DOHH2 (cell line): ENCODE measurements at regions not wholly inside any gene's neighbourhood (a gene's known extent, or its start where the extent isn't known, plus 50 kb on each side); places are given as distances from the start of the nearest gene placed in this dataset.

ENCODE experiments used
- H3F3A ChIP-seq: fragments of 200-600 bp; sonication (generic), shearing (Covaris generic); 2 replicates; pipeline ENCODE4 v1.6.0; 2016; ENCODE audit warnings: antibody characterized with exemption, mild to moderate bottlenecking; ENCODE audit not compliant: control insufficient read depth, insufficient read depth
- H3K27ac ChIP-seq: fragments of 200-600 bp; sonication (generic); 2 replicates; pipeline ENCODE4 v1.5.1; 2014; ENCODE audit warnings: low read depth, mild to moderate bottlenecking, low read length, moderate library complexity
- H3K27me3 ChIP-seq: fragments of 200-600 bp; sonication (generic); 2 replicates; pipeline ENCODE4 v1.6.1; 2014; ENCODE audit warnings: mild to moderate bottlenecking, low read length, mixed read lengths; ENCODE audit not compliant: control insufficient read depth
- H3K36me3 ChIP-seq: fragments of 200-600 bp; sonication (generic); 2 replicates; pipeline ENCODE4 v1.6.1; 2014; ENCODE audit warnings: mild to moderate bottlenecking, low read length, moderate library complexity, mixed read lengths; ENCODE audit not compliant: control insufficient read depth
- H3K4me1 ChIP-seq: fragments of 200-600 bp; sonication (generic); 2 replicates; pipeline ENCODE4 v1.6.1; 2014; ENCODE audit warnings: mild to moderate bottlenecking, low read length, mixed read lengths; ENCODE audit not compliant: control insufficient read depth
- H3K4me2 ChIP-seq: fragments of 200-600 bp; sonication (generic); 2 replicates; pipeline ENCODE4 v1.6.0; 2014; ENCODE audit warnings: mild to moderate bottlenecking, low read length, moderate library complexity
- H3K4me3 ChIP-seq: fragments of 200-600 bp; sonication (generic); 2 replicates; pipeline ENCODE4 v1.5.1; 2014; ENCODE audit warnings: mild to moderate bottlenecking, low read length, mixed read lengths
- H3K79me2 ChIP-seq: fragments of 200-600 bp; sonication (generic); 2 replicates; pipeline ENCODE4 v1.6.1; 2014; ENCODE audit warnings: mild to moderate bottlenecking, low read length, mixed read lengths; ENCODE audit not compliant: control insufficient read depth
- H3K9me2 ChIP-seq: fragments of 200-600 bp; sonication (generic); replicated peaks from 2 replicates; pipeline ENCODE4 v1.6.1; 2014; ENCODE audit warnings: mild to moderate bottlenecking, low read length, mixed read lengths; ENCODE audit not compliant: control insufficient read depth
- H3K9me3 ChIP-seq: fragments of 200-600 bp; sonication (generic); 2 replicates; pipeline ENCODE4 v1.6.1; 2014; ENCODE audit warnings: antibody characterized with exemption, low read length, mixed read lengths; ENCODE audit not compliant: control insufficient read depth, insufficient read depth
- H4K20me1 ChIP-seq: fragments of 200-600 bp; sonication (generic); 2 replicates; pipeline ENCODE4 v1.6.0; 2014; ENCODE audit warnings: low read depth, mild to moderate bottlenecking, antibody characterized with exemption, low read length, moderate library complexity; ENCODE audit not compliant: control insufficient read depth, insufficient read depth
- EZH2phosphoT487 ChIP-seq: fragments of 200-600 bp; sonication (generic); IDR thresholded peaks from 2 replicates; pipeline ENCODE4 v1.6.1; 2017; ENCODE audit warnings: borderline replicate concordance, mild to moderate bottlenecking, antibody characterized with exemption, low read length, moderate library complexity, mixed read lengths
- TF ChIP-seq, protein P1 (sequence below): fragments of 200-600 bp; sonication (generic); IDR thresholded peaks from one replicate; pipeline ENCODE4 v1.5.1; 2014; ENCODE audit warnings: antibody characterized with exemption, mild to moderate bottlenecking, low read depth, low read length; ENCODE audit not compliant: poor library complexity, severe bottlenecking

DNA sequence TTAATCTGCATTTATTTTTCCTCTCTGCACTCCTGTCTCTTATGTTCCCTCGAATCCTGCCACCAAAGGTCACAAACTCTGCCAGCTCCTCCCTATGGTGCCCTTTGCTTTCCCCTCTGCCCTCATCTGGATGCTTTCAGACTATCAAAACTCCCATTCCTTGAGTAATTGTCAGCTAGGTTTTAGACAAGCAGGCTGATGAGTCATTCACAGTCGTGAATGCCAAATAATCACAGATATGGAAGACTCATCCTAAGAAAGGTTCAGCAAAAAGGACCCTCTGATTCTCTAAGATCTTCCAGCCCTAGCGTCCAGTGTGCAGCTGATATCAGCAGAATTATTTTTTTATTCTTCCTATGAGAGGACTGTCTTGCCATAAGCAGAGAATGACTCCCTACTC lies 104.5 kb upstream of the NUDT12 start:
- Histone ChIP-seq H3K4me1 (no peaks in the 10 kb centered on the region), H3K27me3 (no peaks in the 10 kb centered on the region), H3K4me3 (no peak overlapping the region), H3K79me2 (no peaks in the 10 kb centered on the region), H3K9me3 (no peaks in the 10 kb centered on the region), H3F3A (no peaks in the 10 kb centered on the region), H3K9me2 (no peaks in the 10 kb centered on the region), H3K4me2 (no peak overlapping the region), H3K36me3 (no peaks in the 10 kb centered on the region), H4K20me1 (no peaks in the 10 kb centered on the region), H3K27ac (no peak overlapping the region)
- TF ChIP-seq, protein P1, sequence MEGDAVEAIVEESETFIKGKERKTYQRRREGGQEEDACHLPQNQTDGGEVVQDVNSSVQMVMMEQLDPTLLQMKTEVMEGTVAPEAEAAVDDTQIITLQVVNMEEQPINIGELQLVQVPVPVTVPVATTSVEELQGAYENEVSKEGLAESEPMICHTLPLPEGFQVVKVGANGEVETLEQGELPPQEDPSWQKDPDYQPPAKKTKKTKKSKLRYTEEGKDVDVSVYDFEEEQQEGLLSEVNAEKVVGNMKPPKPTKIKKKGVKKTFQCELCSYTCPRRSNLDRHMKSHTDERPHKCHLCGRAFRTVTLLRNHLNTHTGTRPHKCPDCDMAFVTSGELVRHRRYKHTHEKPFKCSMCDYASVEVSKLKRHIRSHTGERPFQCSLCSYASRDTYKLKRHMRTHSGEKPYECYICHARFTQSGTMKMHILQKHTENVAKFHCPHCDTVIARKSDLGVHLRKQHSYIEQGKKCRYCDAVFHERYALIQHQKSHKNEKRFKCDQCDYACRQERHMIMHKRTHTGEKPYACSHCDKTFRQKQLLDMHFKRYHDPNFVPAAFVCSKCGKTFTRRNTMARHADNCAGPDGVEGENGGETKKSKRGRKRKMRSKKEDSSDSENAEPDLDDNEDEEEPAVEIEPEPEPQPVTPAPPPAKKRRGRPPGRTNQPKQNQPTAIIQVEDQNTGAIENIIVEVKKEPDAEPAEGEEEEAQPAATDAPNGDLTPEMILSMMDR = no peak
- TF ChIP-seq EZH2phosphoT487 = no peak

DNA sequence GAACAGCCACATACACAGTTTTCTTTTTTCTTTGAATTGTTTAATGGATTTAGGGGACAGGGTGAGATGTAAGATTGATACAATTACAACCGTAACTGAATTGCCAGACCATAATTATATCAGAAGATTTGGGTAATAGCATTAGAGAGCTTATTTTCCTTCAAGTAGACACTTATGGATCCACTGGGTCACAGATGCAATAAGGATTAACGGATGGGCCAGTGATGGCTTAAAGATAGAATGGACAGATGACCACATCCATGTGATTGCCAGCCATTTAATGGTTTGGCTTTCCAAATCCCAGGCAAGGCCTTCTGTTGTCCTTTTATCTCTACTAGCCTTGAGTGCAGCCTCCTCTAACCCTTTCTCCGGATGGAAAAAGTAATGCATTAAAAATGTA lies 94.7 kb upstream of the NUDT12 start:
- no peaks in the 10 kb centered on the region for H3K9me2 ChIP-seq
- no peak overlapping the region for H3K27ac ChIP-seq

GRCh38 chr5:103648086-103648485 lies 85.5 kb upstream of the NUDT12 start:
- Histone ChIP-seq H3K79me2 (no peaks in the 10 kb centered on the region), H3F3A (no peaks in the 10 kb centered on the region), H3K27me3 (no peaks in the 10 kb centered on the region), H4K20me1 (no peaks in the 10 kb centered on the region), H3K4me2 (no peak overlapping the region), H3K27ac (no peak overlapping the region), H3K4me1 (no peaks in the 10 kb centered on the region), H3K36me3 (no peaks in the 10 kb centered on the region), H3K4me3 (no peak overlapping the region), H3K9me2 (no peaks in the 10 kb centered on the region), H3K9me3 (no peaks in the 10 kb centered on the region)
- no peak for TF ChIP-seq EZH2phosphoT487
- TF ChIP-seq, protein P1 = no peak

More for the DNA sequence above, 94.7 kb upstream of the NUDT12 start:
- Histone ChIP-seq H3K4me3 (no peak overlapping the region), H3K4me1 (no peaks in the 10 kb centered on the region), H3K9me3 (no peaks in the 10 kb centered on the region), H3K27me3 (no peaks in the 10 kb centered on the region), H3K4me2 (no peak overlapping the region), H3K79me2 (no peaks in the 10 kb centered on the region), H4K20me1 (no peaks in the 10 kb centered on the region), H3F3A (no peaks in the 10 kb centered on the region), H3K36me3 (no peaks in the 10 kb centered on the region)
- no peak for TF ChIP-seq EZH2phosphoT487
- TF ChIP-seq, protein P1 = no peak
